Upper lobe of left lung (tissue), 4 donors: ENCODE measurements at regions not wholly inside any gene's neighbourhood (a gene's known extent, or its start where the extent isn't known, plus 50 kb on each side); places are given as distances from the start of the nearest gene placed in this dataset.

ENCODE experiments used
- CTCF ChIP-seq, 6 experiments: fragments of 450-650 bp in 4 of 6; fragments of 200-600 bp in 2 of 6; sonication (generic) in 2 of 6; IDR thresholded peaks; one replicate each; pipeline ENCODE4 v1.5.1; 2016 to 2019; ENCODE audit warnings: antibody characterized with exemption in 6 of 6
- EP300 ChIP-seq, 4 donors: sonication (generic); formaldehyde crosslinking; IDR thresholded peaks; one replicate each; pipeline ENCODE4 v1.5.1; 2017; ENCODE audit warnings: antibody characterized with exemption in 4 of 4, control low read depth in 2 of 4
- POLR2A ChIP-seq, 4 donors: fragments of 450-650 bp; IDR thresholded peaks; one replicate each; pipeline ENCODE4 v1.5.1; 2016 to 2017; ENCODE audit warnings: antibody characterized with exemption in 4 of 4, mild to moderate bottlenecking in 2 of 4

- no peak for TF ChIP-seq POLR2A (IDR thresholded peaks at IDR 0.05)
- no peak for TF ChIP-seq CTCF (IDR thresholded peaks at IDR 0.05)
- no peak for TF ChIP-seq EP300 (IDR thresholded peaks at IDR 0.05)
These were observed 231.9 kb upstream of the FOXN3 start for GRCh38 chr14:89648924-89649323.
